Activated naive CD4-positive, alpha-beta T cell treated with anti-CD3 and anti-CD28 coated beads for 36 hours (primary cell): ENCODE measurements at regions not wholly inside any gene's neighbourhood (a gene's known extent, or its start where the extent isn't known, plus 50 kb on each side); places are given as distances from the start of the nearest gene placed in this dataset.
"Not testable (repeated sequence)": the region's sequence is repeated elsewhere in the genome, so short reads cannot be mapped to it uniquely, and the experiment has no call there.

Experiments
- CTCF ChIA-PET: fragments of 350-600 bp; sonication (Branson Sonifier 250); formaldehyde crosslinking; loops from one replicate; lab custom pipeline; 2021; ENCODE audit warnings: antibody characterized with exemption; lab: Charles Lee
- DNase-seq: peaks from one replicate; pipeline ENCODE4 v3.0.0-alpha.2; 2020
- H3K27ac Mint-ChIP-seq: one replicate; pipeline ENCODE4 v1.8.0; 2021; ENCODE audit warnings: mild to moderate bottlenecking, mixed read lengths
- H3K27me3 Mint-ChIP-seq: one replicate; pipeline ENCODE4 v1.8.0; 2021; ENCODE audit warnings: low read depth, mixed read lengths
- H3K36me3 Mint-ChIP-seq: one replicate; pipeline ENCODE4 v1.8.0; 2021; ENCODE audit warnings: low read depth, mixed read lengths
- H3K4me1 Mint-ChIP-seq: one replicate; pipeline ENCODE4 v1.8.0; 2021; ENCODE audit warnings: low read depth, mixed read lengths
- H3K4me3 Mint-ChIP-seq: one replicate; pipeline ENCODE4 v1.8.0; 2021; ENCODE audit warnings: mild to moderate bottlenecking, moderate library complexity, mixed read lengths
- H3K9me3 Mint-ChIP-seq: one replicate; pipeline ENCODE4 v1.8.0; 2021; ENCODE audit warnings: mixed read lengths
- intact Hi-C: fragments of 100-400 bp; cut with micrococcal nuclease; formaldehyde crosslinking; loops from one replicate; pipeline ENCODE4 v1.15.1; 2023

GRCh38 chr3:187504435-187504834 lies 136.2 kb downstream of the RTP4 start:
- no peak overlapping the region for H3K4me3 Mint-ChIP-seq
- no peaks in the 10 kb centered on the region for H3K36me3 Mint-ChIP-seq
- no peaks in the 10 kb centered on the region for H3K4me1 Mint-ChIP-seq
- CTCF ChIA-PET, result no interaction called here
- H3K27ac Mint-ChIP-seq, result no peak overlapping the region
- H3K27me3 Mint-ChIP-seq, result peaks cover 12% of the 10 kb centered on the region
- intact Hi-C loops, result loop anchor here (10.0 kb wide), 1 partner anchor 190 kb away; no protein-coding TSS in a partner anchor
- no peak for DNase-seq
- H3K9me3 Mint-ChIP-seq, result no peaks in the 10 kb centered on the region

GRCh38 chr3:187498211-187498724 lies 130.1 kb downstream of the RTP4 start:
- Mint-ChIP-seq H3K4me1 (no peaks in the 10 kb centered on the region), H3K27ac (no peak overlapping the region), H3K4me3 (no peak overlapping the region), H3K9me3 (no peaks in the 10 kb centered on the region), H3K36me3 (no peaks in the 10 kb centered on the region), H3K27me3 (peaks cover 20% of the 10 kb centered on the region)
- CTCF ChIA-PET, result interaction anchor here (1.1 to 1.2 kb wide), 2 partner anchors 21 to 178 kb away, joined by 3 read pairs; no protein-coding TSS in a partner anchor
- intact Hi-C loops, result no loop called here
- no peak for DNase-seq

GRCh38 chr3:187497052-187497451 lies 128.9 kb downstream of the RTP4 start:
- intact Hi-C loops, result no loop called here

GRCh38 chr3:187494056-187494455 lies 125.9 kb downstream of the RTP4 start:
- H3K9me3 Mint-ChIP-seq, intact Hi-C loops, H3K36me3 Mint-ChIP-seq, DNase-seq, H3K27ac Mint-ChIP-seq, H3K4me3 Mint-ChIP-seq, H3K4me1 Mint-ChIP-seq, CTCF ChIA-PET: not testable (repeated sequence)
- H3K27me3 Mint-ChIP-seq, result peaks cover 16% of the 10 kb centered on the region

More at GRCh38 chr3:187497052-187497451, 128.9 kb downstream of the RTP4 start:
- Mint-ChIP-seq H3K4me1 (no peaks in the 10 kb centered on the region), H3K27me3 (peaks cover 24% of the 10 kb centered on the region), H3K4me3 (no peak overlapping the region), H3K27ac (no peak overlapping the region), H3K36me3 (no peaks in the 10 kb centered on the region), H3K9me3 (peaks cover 2% of the 10 kb centered on the region)
- CTCF ChIA-PET, result no interaction called here
- no peak for DNase-seq

- H3K36me3 Mint-ChIP-seq, result no peaks in the 10 kb centered on the region
- H3K9me3 Mint-ChIP-seq, result peaks cover 2% of the 10 kb centered on the region
- intact Hi-C loops, result no loop called here
- peaks cover 16% of the 10 kb centered on the region for H3K27me3 Mint-ChIP-seq
- CTCF ChIA-PET, result interaction anchor here (0.7 kb wide), 1 partner anchor 173 kb away, joined by 3 read pairs; no protein-coding TSS in a partner anchor
- H3K4me1 Mint-ChIP-seq, result no peaks in the 10 kb centered on the region
- no peak for DNase-seq
- H3K27ac Mint-ChIP-seq, result no peak overlapping the region
- H3K4me3 Mint-ChIP-seq, result no peak overlapping the region
Measured at GRCh38 chr3:187491371-187491770, 123.2 kb downstream of the RTP4 start.

- CTCF ChIA-PET, result no interaction called here
- intact Hi-C loops, result no loop called here
- peaks cover 2% of the 10 kb centered on the region for H3K9me3 Mint-ChIP-seq
- DNase-seq, result no peak
- H3K27me3 Mint-ChIP-seq, result peaks cover 20% of the 10 kb centered on the region
- no peak overlapping the region for H3K4me3 Mint-ChIP-seq
- no peak overlapping the region for H3K27ac Mint-ChIP-seq
- H3K4me1 Mint-ChIP-seq, result no peaks in the 10 kb centered on the region
- H3K36me3 Mint-ChIP-seq, result no peaks in the 10 kb centered on the region
Measured at GRCh38 chr3:187490366-187490765, 122.2 kb downstream of the RTP4 start.

- no peak overlapping the region for H3K4me3 Mint-ChIP-seq
- CTCF ChIA-PET, result no interaction called here
- no peaks in the 10 kb centered on the region for H3K9me3 Mint-ChIP-seq
- peaks cover 24% of the 10 kb centered on the region for H3K27me3 Mint-ChIP-seq
- H3K4me1 Mint-ChIP-seq, result no peaks in the 10 kb centered on the region
- DNase-seq, result no peak
- no peak overlapping the region for H3K27ac Mint-ChIP-seq
- H3K36me3 Mint-ChIP-seq, result no peaks in the 10 kb centered on the region
- intact Hi-C loops, result no loop called here
Measured at GRCh38 chr3:187484547-187485295, 116.5 kb downstream of the RTP4 start.

GRCh38 chr3:187481426-187481825 lies 113.2 kb downstream of the RTP4 start:
- CTCF ChIA-PET, result interaction anchor here (1.2 kb wide), 1 partner anchor 162 kb away, joined by 3 read pairs; no protein-coding TSS in a partner anchor
- Mint-ChIP-seq H3K27me3 (peaks cover 20% of the 10 kb centered on the region), H3K4me1 (no peaks in the 10 kb centered on the region), H3K4me3 (no peak overlapping the region), H3K27ac (no peak overlapping the region), H3K36me3 (peaks cover 2% of the 10 kb centered on the region), H3K9me3 (peaks cover 5% of the 10 kb centered on the region)
- intact Hi-C loops, result no loop called here
- no peak for DNase-seq

- CTCF ChIA-PET, result interaction anchor here (0.6 kb wide), 1 partner anchor 1570 kb away, joined by 3 read pairs; no protein-coding TSS in a partner anchor
- intact Hi-C loops, H3K27me3 Mint-ChIP-seq, DNase-seq, H3K27ac Mint-ChIP-seq, H3K4me1 Mint-ChIP-seq, H3K4me3 Mint-ChIP-seq, H3K36me3 Mint-ChIP-seq: not testable (repeated sequence)
- H3K9me3 Mint-ChIP-seq, result peaks cover 13% of the 10 kb centered on the region
Measured at GRCh38 chr3:187475613-187476012, 107.4 kb downstream of the RTP4 start.

- no peak overlapping the region for H3K27ac Mint-ChIP-seq
- peaks cover 13% of the 10 kb centered on the region for H3K9me3 Mint-ChIP-seq
- intact Hi-C loops, result no loop called here
- no peaks in the 10 kb centered on the region for H3K4me1 Mint-ChIP-seq
- peaks cover 11% of the 10 kb centered on the region for H3K27me3 Mint-ChIP-seq
- peaks cover 4% of the 10 kb centered on the region for H3K36me3 Mint-ChIP-seq
- DNase-seq, result no peak
- CTCF ChIA-PET, result no interaction called here
- H3K4me3 Mint-ChIP-seq, result no peak overlapping the region
Measured at GRCh38 chr3:187473778-187474406, 105.7 kb downstream of the RTP4 start.

- H3K36me3 Mint-ChIP-seq, H3K27ac Mint-ChIP-seq, DNase-seq, H3K9me3 Mint-ChIP-seq, H3K4me3 Mint-ChIP-seq, intact Hi-C loops, H3K4me1 Mint-ChIP-seq: not testable (repeated sequence)
- CTCF ChIA-PET, result interaction anchor here (0.6 to 0.7 kb wide), 3 partner anchors 84 to 933 kb away, joined by 3 read pairs; no protein-coding TSS in a partner anchor
- H3K27me3 Mint-ChIP-seq, result peaks cover 26% of the 10 kb centered on the region
Measured at GRCh38 chr3:187466306-187466705, 98.1 kb downstream of the RTP4 start.

GRCh38 chr3:187465503-187465902 lies 97.3 kb downstream of the RTP4 start:
- CTCF ChIA-PET, result interaction anchor here (0.6 to 0.7 kb wide), 2 partner anchors 83 to 934 kb away, joined by 3 read pairs; no protein-coding TSS in a partner anchor
- Mint-ChIP-seq H3K4me1 (no peaks in the 10 kb centered on the region), H3K9me3 (no peaks in the 10 kb centered on the region), H3K36me3 (no peaks in the 10 kb centered on the region), H3K4me3 (no peak overlapping the region), H3K27me3 (peaks cover 24% of the 10 kb centered on the region), H3K27ac (no peak overlapping the region)
- no peak for DNase-seq
- intact Hi-C loops, result no loop called here
